GM21360 (cell line): ENCODE measurements at regions not wholly inside any gene's neighbourhood (a gene's known extent, or its start where the extent isn't known, plus 50 kb on each side); places are given as distances from the start of the nearest gene placed in this dataset.

Experiments used
- ATAC-seq: cut with Tn5 transposase; IDR thresholded peaks from one replicate; pipeline ENCODE4 v1.9.1; 2021; ENCODE audit warnings: mild to moderate bottlenecking, moderate library complexity; ENCODE audit not compliant: unreplicated experiment

DNA sequence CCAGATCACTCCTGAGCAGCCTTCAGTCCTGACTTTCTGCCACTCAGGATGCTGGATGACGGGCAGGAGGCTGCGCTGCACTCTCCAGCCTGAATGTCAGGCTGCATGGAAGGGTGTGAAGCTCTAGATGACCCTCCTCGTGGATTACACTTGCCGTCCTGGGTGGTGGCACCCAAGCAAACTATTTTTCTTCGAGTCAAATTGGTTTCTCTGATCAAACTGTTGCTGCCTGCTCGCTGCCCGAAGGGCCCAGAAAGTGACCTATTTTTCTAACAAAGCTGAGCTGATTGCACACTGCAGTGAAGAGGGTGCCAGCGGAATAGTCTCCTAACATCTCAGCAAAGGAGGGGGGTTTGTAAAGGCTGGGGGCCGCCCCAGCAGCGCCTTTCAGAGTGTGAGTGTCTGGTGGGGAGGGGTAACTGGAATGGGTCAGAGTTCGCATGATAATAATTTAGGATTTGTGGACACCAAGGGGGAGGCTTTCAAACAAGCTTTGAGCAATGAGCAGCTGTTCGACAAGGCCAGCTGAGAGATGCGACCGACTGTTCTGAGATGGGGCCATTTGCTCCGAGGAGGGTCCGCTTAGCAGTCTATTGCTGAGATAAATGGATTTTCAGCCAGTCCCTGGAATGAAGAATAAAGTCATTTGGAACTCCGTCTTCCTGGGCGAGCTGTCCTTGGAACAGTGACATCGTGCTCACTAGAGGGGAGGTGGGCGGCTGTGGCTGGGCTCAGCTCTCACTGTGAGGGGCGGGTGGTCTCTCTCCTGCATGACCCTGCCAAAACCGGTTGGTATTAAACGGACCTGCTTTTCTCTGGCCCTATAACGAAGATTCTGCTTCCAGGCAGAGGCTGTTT is 537.6 kb downstream of the BRD1 start:
- no peak for ATAC-seq

DNA sequence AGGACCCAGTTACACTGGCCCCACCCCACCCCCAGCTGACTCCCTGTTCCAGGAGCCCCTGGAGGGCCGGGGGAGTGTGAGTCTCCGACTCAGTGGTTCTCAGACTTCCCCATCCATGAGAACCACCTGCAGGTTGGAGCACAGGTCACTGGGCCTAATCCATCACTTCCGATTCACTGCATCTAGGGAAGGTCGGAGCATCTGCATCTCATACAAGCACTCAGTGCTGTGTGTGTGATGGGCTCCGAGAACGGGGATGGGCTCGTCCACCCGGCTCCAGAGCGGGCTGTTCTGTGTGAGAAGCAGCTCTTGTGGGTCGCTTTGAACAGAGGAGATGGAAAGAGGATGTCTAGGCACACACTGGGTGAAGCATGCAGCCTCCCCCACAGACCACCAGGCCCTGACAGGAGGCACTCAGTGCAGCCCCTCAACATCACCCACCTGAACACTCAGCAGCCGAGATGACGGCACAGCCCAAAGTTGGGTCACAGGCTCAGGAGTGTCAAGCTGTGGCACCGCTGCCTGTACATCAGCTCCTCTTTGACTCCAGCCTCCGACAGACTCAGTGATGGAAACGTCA is 541.4 kb downstream of the BRD1 start:
- no peak for ATAC-seq

DNA sequence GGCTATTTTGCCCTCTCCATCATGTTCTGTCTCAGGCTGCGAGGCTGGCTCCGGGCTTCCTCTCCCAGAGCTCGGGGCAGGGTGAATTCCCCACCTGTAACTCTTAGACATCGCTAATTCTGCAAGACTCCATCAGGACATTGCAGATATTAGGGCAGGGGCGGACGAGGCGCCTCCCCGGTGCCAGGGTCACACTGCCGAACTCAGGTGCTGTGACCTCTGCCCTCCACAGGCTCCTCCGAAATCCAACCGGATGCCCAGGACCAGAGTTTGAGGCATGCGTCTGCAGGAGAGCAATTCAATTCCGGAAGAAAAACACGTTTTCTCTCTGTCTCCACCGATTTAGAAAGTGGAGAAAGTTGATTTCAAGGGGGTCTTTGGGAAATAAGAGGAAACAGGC is 542.7 kb downstream of the BRD1 start:
- no peak for ATAC-seq

DNA sequence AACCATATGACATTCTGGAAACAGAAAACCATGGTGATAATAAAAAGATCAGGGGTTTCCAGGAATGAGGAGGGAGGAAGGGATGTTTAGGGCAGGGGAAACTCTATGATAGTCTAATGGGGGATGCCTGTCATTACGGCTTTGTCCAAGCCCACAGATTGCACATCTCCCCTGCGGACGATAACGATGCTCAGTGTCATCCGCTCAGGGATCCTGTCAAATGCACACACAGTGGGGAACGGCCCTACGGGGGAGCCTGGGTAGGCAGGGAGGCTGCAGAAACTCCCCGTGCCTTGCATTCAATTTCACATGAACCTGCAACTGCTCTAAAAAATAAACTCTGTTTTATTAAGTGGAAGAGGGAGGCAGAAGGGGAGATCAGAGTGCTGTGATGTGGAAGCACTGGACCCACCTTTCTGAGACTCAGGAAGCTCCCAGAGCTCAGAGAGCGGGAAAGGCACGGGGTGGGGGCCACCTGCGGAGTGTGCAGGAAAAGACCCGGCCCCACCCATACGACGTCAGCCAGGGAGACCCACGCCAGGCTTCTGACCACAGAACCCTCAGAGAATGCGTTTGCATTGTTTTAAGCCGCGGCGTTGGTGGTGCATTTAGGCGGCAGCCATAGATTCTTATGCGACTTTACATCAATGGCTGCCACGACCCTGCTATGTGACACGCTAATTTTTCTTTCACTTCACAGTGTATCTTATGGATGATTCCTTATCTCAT is 543.5 kb downstream of the BRD1 start:
- no peak for ATAC-seq

DNA sequence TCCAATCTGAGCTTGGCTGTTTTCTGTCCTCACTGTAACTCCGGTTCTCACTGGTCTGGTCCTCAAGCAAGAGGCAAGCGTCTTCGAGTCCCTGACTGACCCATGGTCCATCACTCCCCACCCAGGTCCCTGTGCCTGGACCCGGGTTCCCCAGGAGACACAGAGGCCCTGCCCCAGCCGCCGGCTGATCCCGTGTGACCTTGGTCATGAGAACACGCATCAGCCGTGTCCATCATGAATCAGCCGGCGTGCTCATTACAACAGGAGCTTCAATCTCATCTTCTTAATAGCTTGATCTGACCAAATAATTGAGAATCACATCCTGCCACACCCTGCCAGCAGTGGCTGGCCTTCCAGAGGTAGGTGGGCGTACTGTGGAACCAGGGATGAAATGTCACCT is 545.1 kb downstream of the BRD1 start:
- ATAC-seq = no peak

DNA sequence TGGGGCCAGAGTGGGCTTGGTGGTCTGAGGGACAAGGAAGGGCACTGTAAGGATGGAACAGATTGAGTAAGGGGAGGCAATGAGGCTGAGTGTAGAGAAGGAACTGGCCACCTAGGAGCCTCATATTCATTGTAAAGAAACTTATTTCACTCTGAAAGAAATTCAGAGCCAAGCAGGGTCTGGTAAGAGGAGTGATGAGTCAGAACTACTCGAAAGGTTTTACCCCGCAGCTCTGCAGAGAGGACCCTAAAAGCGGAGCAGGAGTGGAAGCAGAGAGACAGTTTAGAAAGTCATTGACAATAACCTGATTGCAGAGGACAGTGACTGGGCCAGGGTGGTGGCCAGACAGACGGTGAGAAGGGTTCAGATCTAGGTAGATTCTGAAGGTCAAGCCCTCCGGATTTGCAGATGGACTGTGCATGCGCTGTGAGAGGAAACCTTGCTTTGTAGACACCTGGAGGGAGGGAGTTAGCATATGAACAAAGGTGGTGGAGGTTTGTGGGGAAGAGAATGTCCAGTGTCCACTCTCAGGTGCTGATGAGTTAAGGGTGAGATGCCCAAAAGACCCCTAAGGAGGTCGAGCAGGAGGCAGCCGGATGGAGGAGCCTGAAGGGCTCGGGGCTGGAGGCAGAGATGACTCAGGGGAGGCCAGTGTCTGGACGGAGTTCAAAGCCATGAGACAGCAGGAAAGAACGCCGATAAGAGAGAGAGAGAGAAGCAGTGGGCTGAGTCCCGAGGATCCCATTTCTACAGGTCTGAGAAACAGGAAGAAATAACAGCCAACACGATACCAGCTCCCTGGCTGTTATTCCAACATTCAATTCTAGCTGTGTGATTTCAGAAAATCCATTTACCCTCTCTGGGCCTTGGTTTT is 546.0 kb downstream of the BRD1 start:
- ATAC-seq = no peak

DNA sequence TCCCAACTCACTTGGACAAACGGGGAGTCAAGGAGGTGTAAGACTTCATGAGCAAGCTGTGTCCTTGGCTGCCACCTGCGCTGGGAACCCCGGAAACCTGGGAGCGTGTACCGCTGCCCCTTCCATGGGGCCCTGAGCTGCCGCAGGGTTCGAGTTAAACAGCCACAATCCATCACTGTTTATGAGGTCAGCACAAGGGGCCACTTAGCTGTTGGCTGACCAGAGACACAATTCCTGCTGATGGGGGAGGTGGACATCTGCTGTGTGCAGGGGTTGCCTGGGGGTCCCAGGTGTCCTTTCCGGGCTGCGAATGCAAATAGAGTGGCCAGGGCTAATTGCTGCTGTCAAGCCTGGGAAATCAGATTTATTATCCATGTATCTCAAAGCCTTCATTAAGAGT is 549.3 kb downstream of the BRD1 start:
- ATAC-seq = no peak

DNA sequence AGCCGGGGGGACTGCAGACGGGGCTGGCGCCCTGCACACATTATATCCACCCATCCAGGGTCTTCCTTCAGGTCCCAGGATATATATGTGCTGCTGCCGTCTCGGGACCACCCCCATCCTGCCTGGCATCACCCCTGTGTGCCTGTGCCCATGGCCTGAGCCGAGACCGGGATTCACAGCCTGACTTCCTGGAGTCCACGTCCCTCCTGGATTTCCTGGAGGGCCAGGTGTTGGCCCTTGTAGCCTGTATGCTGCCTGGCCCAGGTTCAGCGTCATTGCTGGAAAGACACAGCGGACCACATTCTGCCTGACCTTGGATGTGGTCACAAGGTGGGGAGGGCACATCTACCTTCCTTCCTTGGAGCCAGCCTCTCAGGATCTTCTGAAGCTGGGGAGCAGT is 551.1 kb downstream of the BRD1 start:
- no peak for ATAC-seq

DNA sequence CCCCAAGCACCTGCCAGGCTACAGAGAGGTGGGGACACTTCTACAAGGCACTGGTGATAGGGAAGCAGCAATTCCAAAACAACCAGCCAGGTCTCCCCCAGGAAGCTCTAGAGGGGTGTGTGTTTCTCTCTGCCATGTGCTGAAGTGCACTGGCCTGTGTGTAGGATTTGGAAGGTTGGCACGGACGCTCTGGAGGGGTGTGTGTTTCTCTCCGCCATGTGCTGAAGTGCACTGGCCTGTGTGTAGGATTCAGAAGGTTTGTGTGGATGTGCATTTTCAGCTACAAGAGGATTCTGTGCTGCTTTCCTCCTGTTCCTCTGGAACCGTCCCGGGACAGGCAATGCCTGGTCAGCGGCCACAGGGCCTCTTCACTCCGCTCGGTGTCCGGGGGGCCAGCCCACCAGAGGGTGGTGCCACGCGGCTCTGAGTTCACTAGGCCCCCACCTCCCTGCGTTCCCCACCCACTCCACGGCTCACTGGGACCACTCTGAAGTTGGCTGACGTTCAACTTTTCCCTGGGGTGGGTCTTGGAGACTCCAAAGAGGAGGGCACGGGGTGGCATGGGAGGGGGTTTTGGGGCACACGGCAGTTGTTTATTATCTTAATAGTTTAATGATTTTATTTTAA is 552.8 kb downstream of the BRD1 start:
- no peak for ATAC-seq

DNA sequence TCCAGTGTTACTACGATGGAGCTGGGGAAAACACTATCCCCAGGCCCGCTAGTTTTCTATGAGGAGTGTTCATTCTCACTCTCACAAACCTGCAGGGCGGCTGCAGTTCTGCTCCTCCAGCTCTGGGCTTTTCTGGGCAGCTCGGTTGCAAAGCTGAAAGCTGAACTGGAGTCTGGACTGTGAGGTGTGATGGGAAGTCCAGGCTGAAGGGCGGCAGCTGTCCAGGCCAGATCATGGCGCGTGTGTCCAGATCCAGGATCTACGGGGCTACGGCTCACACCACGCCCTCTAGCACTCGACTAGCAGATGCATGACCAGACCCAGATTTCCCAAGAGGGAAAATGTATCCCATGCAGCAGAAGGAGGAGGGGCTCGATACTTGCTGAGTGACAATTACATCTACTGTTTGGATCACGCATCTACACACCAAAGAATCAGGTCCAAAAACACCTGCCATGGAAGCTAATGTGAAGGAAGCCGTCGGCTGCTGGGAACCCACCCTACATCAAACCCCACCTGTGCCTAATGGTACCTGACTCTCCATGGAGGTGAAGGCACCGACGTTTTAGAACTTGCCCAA is 555.0 kb downstream of the BRD1 start:
- no peak for ATAC-seq

DNA sequence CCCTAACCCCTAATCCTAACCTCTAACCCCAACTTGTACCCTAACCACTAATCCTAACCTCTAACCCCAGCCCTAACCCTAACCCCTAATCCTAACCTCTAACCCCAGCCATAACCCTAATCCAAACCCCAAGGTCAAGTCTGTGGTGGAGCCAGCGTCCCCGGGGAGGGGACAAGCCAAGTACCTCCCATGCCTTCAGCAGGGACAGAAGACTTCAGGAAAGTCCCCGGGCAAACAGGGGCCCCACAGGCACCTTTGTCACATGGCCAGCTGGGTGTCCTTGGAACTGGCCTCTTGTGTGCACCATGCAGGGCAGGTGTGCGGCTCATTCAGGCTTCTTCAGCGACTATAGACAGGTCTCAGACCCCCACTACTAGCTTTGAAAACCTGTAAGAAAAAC is 555.8 kb downstream of the BRD1 start:
- no peak for ATAC-seq

DNA sequence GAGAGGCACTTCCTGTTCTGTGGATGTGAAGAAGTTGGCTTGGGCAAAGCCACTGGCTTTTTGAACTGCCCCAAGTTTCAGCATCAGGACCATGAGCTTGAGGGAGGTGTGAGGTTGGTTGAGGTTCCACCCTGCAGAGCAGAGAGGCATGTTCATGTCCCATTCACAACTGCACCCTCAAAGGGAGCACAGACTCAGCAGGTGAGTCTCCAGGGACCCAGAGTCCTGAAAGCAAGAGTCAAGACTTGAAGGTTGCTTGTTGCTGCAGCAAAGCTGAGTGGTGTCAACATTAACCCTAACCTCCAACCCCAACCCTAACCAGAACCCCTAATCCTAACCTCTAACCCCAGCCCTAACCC is 556.3 kb downstream of the BRD1 start:
- no peak for ATAC-seq

DNA sequence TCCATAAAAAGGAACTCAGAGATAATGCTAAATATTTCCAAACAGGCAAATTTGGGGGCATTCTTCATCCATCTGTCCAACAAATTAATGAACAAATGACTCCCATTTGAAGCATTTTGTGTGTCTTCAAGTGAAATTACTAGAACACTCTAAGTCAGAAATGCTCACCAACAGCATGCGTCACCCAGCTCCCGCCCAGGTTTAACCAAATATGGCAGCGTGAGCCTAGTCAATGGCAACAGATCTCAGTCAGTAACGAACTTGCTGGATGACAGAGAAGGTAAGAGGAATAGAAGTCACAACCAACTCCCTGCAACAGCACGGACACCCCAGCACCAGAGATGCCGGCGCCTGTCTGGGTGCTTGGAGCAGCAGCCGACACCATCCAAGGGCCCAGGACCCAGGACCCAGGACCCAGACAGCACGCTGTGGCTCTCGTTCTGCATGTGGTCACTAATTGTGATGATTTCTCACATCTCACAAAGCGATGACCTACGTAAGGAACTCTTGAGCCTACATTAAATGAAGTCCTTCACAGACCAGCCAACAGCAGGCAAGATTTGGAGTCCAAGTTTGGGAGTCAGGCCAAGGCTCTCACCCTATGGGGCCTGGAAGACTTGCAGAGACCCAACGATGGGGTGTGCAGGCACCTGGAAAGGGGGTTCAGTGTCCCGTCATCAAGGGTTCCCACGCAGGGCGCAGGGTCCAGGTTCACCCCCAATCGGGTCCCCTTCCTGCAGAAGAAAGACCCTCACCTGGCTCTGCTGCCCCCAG is 556.9 kb downstream of the BRD1 start:
- no peak for ATAC-seq

DNA sequence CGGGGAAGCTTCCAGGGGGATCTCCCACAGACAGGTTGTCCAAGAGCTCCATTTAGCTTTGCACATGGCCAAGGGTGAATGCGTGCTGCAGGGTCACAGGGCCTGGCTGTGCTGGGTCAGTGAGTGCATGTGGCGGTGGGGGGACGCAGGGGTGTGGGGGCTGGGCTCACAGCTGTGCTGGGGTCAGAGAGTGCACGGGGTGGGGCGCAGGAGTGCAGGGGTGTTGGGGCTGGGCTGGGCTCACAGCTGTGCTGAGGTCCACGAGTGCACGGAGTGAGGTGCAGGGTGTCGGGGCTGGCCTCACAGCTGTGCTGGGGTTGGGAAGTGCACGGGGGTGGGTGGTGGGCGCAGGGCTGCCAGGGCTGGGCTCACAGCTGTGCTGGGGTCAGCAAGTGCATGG is 557.7 kb downstream of the BRD1 start:
- no peak for ATAC-seq

DNA sequence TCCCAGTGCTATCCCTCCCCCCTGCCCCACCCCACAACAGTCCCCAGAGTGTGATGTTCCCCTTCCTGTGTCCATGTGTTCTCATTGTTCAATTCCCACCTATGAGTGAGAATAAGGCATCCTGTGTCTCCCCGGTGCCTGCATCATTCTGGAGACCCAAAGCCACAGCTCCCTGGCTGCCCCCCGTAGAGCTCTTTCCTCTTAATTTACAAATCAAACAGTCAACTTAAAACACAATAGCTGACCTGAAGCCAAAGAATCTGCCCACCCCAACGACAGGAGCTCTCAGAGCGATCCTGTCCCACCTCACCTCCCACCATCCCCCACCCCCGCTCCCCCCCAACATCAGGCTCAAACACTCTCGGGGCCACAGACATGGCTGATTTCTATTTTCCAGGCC is 558.3 kb downstream of the BRD1 start:
- ATAC-seq = no peak

DNA sequence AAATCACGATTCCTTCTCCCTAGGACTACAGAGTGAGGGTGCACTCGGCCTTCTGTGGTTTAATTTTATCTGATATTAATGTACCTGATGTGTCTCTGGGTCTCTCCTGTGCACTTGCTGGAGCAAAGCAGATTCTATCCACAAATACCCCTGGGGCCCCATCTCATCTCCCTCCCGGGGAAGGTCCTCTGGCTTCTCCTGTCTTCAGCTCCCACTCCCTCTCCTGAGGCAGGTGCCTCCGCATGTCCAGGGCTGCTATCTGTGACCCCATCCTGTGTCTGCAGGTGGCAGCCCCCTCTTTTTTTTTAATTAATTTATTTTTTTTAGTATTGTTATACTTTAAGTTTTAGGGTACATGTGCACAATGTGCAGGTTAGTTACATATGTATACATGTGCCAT is 558.7 kb downstream of the BRD1 start:
- no peak for ATAC-seq

DNA sequence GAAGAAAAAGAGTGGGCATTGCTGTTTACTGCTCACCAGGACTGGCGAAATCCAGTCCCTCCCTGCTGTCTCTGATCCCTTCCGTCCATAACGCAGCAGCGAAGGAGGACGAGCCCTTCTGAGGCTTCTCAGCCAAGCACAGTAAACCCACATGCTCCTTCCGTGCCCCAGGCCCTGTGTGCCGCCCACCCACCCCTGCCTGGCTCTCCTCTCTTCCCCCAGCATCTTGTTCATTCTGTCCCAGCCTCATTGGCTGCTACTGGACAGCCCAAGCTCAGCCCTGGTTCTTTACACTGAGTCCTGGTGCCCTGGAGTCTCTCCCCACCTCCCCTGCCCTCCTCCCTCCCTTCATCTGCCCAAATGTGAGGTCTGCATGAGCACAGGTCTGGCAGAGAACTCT is 559.7 kb downstream of the BRD1 start:
- ATAC-seq = no peak

DNA sequence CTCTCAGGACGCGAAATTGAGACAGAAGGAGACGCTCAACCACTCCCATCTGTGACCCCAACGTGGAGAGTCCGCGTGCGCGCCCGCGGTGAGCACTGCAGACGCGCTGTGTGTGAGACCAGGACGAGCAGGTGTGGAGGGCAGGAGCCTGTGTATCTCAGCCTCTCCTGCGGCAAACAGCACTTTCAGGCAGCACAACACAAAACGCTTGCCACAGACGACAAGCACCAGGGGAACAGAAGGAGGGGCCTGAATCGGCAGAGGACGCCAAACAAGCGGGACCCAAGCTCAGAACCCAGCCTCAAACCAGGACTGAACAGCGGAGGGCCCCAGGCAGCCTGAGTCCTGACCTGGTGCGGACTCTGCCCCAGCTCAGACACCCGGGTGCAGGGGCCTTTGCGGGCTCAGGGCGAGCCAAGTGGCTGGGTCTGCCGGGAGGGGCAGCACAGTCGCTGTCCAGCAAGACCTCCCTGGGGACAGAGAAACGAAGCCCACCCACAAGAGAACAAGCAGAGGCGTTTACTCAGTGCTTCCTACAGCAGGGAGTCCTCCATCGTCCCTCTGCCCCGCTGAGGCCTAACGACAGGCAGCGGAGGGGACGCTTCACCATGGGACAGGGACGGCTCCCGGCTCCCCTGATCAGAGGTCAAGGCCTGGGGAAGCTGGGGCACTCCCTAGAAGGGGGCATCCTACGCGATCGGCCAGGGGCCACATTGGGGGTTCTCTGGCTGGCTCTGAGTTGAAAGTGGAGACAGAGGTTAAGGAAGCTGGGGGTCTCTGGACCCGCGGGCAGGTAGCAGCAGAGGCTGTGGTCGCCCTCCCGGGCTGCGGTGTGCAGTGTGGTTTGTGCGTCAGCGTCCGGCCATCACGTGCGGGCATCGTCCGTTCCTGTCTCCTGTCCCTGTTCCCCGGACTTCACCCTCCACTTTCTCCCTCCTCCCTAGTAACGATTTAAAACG is 560.8 kb downstream of the BRD1 start:
- ATAC-seq = no peak

DNA sequence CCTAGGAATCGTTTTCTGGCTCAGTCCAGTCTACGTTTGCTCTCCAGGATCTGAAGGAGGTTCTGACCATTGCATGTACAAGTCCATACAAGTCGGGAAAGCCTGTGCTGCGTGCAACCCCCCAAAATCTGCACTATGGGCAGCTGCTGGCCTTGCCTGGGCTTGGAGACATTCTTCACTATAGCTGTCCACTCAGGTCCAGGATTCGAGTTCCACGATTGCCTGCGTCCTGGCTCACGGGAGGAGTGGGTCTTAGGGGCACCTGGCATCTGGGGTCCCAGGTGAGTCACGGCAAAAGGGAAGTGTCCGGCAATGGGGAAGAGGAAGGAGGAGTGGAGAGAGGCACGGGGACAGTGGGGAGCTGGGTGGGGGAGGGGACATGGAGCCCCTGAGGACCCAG is 563.0 kb downstream of the BRD1 start:
- ATAC-seq = no peak
